PC-3 (cell line): ENCODE measurements at regions not wholly inside any gene's neighbourhood (a gene's known extent, or its start where the extent isn't known, plus 50 kb on each side); places are given as distances from the start of the nearest gene placed in this dataset.

Experiments used
- CTCF ChIP-seq: fragments of 300-600 bp; sonication (generic); conservative IDR thresholded peaks from 2 replicates; pipeline ENCODE4 v1.5.1; 2017; ENCODE audit warnings: antibody characterized with exemption, low read depth, mild to moderate bottlenecking, low read length
- EZH2 ChIP-seq: fragments of 300-600 bp; sonication (generic); IDR thresholded peaks from one replicate; pipeline ENCODE4 v1.6.1; 2017; ENCODE audit warnings: antibody characterized with exemption, mild to moderate bottlenecking, low read length; ENCODE audit not compliant: unreplicated experiment
- EZH2phosphoT487 ChIP-seq: fragments of 300-600 bp; sonication (generic); IDR thresholded peaks from 2 replicates; pipeline ENCODE4 v1.6.1; 2018; ENCODE audit warnings: mild to moderate bottlenecking, antibody characterized with exemption, low read length, borderline replicate concordance

- no peak for TF ChIP-seq CTCF
- TF ChIP-seq EZH2: no peak
- no peak for TF ChIP-seq EZH2phosphoT487
These were observed 381.8 kb downstream of the NUAK1 start for GRCh38 chr12:105756961-105757360.
